Retina (tissue), 1 donor: ENCODE measurements at regions not wholly inside any gene's neighbourhood (a gene's known extent, or its start where the extent isn't known, plus 50 kb on each side); places are given as distances from the start of the nearest gene placed in this dataset.

Experiments
- DNase-seq: peaks from one replicate; pipeline ENCODE4 v3.0.0-alpha.2; 2016

GRCh38 chr6:50654155-50654554 lies 59.2 kb upstream of the TFAP2D start:
- no peak for DNase-seq

GRCh38 chr6:50655848-50656453 lies 57.4 kb upstream of the TFAP2D start:
- DNase-seq, result no peak

- DNase-seq, result no peak
These were observed 55.8 kb upstream of the TFAP2D start for GRCh38 chr6:50657513-50657912.

- DNase-seq, result no peak
These were observed 54.8 kb upstream of the TFAP2D start for GRCh38 chr6:50658561-50658960.

- DNase-seq, result no peak
These were observed 51.7 kb upstream of the TFAP2D start for GRCh38 chr6:50661636-50662035.
